NB4 (cell line): ENCODE measurements at regions not wholly inside any gene's neighbourhood (a gene's known extent, or its start where the extent isn't known, plus 50 kb on each side); places are given as distances from the start of the nearest gene placed in this dataset.

Source experiments
- DNase-seq: peaks from one replicate; pipeline ENCODE4 v3.0.0; 2010; ENCODE audit warnings: low read depth
- H3K4me3 ChIP-seq: one replicate; pipeline ENCODE4 v1.5.1; 2011; ENCODE audit warnings: mild to moderate bottlenecking, low read depth, low read length, moderate library complexity
- CTCF ChIP-seq: IDR thresholded peaks from one replicate; pipeline ENCODE4 v1.5.1; 2012; ENCODE audit warnings: low read depth, low read length
- MAX ChIP-seq: IDR thresholded peaks from 2 replicates; pipeline ENCODE4 v1.6.1; 2011; ENCODE audit warnings: low read depth, low read length
- MYC ChIP-seq: IDR thresholded peaks from 2 replicates; pipeline ENCODE4 v1.6.1; 2011; ENCODE audit warnings: low read depth, low read length
- POLR2A ChIP-seq: IDR thresholded peaks from 2 replicates; pipeline ENCODE4 v1.6.1; 2011; ENCODE audit warnings: mild to moderate bottlenecking; ENCODE audit not compliant: insufficient read length; ENCODE audit errors: extremely low read depth

GRCh38 chr2:234330902-234331301 is 166.0 kb downstream of the ARL4C start:
- TF ChIP-seq POLR2A (no peak), MAX (no peak), MYC (no peak), CTCF (no peak)
- DNase-seq = no peak
- H3K4me3 ChIP-seq = no peak overlapping the region

GRCh38 chr2:234329202-234329960 is 167.5 kb downstream of the ARL4C start:
- no peak overlapping the region for H3K4me3 ChIP-seq
- DNase-seq = no peak
- TF ChIP-seq POLR2A = no peak

GRCh38 chr2:234328444-234328990 is 168.4 kb downstream of the ARL4C start:
- TF ChIP-seq POLR2A (no peak), CTCF (no peak), MYC (no peak)

GRCh38 chr2:234326694-234327093 is 170.2 kb downstream of the ARL4C start:
- DNase-seq = no peak
- TF ChIP-seq CTCF (no peak), POLR2A (no peak), MAX (no peak), MYC (no peak)
- H3K4me3 ChIP-seq = no peak overlapping the region

More at GRCh38 chr2:234328444-234328990, 168.4 kb downstream of the ARL4C start:
- no peak for DNase-seq
- H3K4me3 ChIP-seq = no peak overlapping the region

- H3K4me3 ChIP-seq = no peak overlapping the region
- TF ChIP-seq MAX (no peak), CTCF (no peak)
- no peak for DNase-seq
Measured at GRCh38 chr2:234324116-234324515, 172.8 kb downstream of the ARL4C start.

GRCh38 chr2:234322766-234323465 is 174.0 kb downstream of the ARL4C start:
- DNase-seq = no peak
- TF ChIP-seq POLR2A = no peak
- no peak for TF ChIP-seq CTCF
- TF ChIP-seq MYC = no peak
- no peak for TF ChIP-seq MAX
- no peak overlapping the region for H3K4me3 ChIP-seq
